Tibial nerve (tissue), 4 donors: ENCODE measurements at regions not wholly inside any gene's neighbourhood (a gene's known extent, or its start where the extent isn't known, plus 50 kb on each side); places are given as distances from the start of the nearest gene placed in this dataset.

Experiments
- DNase-seq, 2 donors: peaks; one replicate each; pipeline ENCODE4 v3.0.0-alpha.2; 2019; ENCODE audit warnings: low spot score in 2 of 2
- H3K27ac ChIP-seq, 4 donors: fragments of 200-600 bp; sonication (generic) in 3 of 4; one replicate each; pipeline ENCODE4 v1.5.1; 2017 to 2019; ENCODE audit warnings: mild to moderate bottlenecking in 1 of 4
- H3K27me3 ChIP-seq, 2 donors: fragments of 200-600 bp; sonication (generic) in 1 of 2; one replicate each; pipeline versions ENCODE4 v1.5.1 to v1.6.0; 2017 to 2019
- H3K36me3 ChIP-seq, 3 donors: fragments of 200-600 bp; sonication (generic); one replicate each; pipeline ENCODE4 v1.5.1; 2018 to 2019
- H3K4me1 ChIP-seq, 4 donors: fragments of 200-600 bp; sonication (generic) in 3 of 4; one replicate each; pipeline ENCODE4 v1.5.1; 2017 to 2019
- H3K4me3 ChIP-seq, 4 donors: fragments of 200-600 bp; sonication (generic) in 3 of 4; one replicate each; pipeline ENCODE4 v1.5.1; 2017 to 2019; ENCODE audit warnings: mild to moderate bottlenecking in 1 of 4, moderate library complexity in 1 of 4
- H3K9me3 ChIP-seq, 4 donors: fragments of 200-600 bp; sonication (generic) in 3 of 4; one replicate each; pipeline ENCODE4 v1.5.1; 2017 to 2019
- CTCF ChIP-seq, 5 experiments: fragments of 200-600 bp in 3 of 5; fragments of 450-650 bp in 2 of 5; sonication (generic) in 3 of 5; IDR thresholded peaks; one replicate each; pipeline ENCODE4 v1.5.1; 2016 to 2019; ENCODE audit warnings: antibody characterized with exemption in 5 of 5, mild to moderate bottlenecking in 3 of 5, moderate library complexity in 2 of 5
- EP300 ChIP-seq, 2 donors: sonication (generic); formaldehyde crosslinking; IDR thresholded peaks; one replicate each; pipeline ENCODE4 v1.6.1; 2017; ENCODE audit warnings: antibody characterized with exemption in 2 of 2, mild to moderate bottlenecking in 1 of 2
- POLR2A ChIP-seq, 2 donors: fragments of 450-650 bp; IDR thresholded peaks; one replicate each; pipeline ENCODE4 v1.6.1; 2017; ENCODE audit warnings: antibody characterized with exemption in 2 of 2, mild to moderate bottlenecking in 2 of 2, moderate library complexity in 2 of 2
- WGBS, 2 donors: methylation state at CpG; one replicate each; pipeline ENCODE4 v1.1.5; 2018; 5-methylcytosine and 5-hydroxymethylcytosine counted together

GRCh38 chr9:130755377-130756007 lies 61.9 kb downstream of the EXOSC2 start:
- Histone ChIP-seq H3K4me1 (peaks cover 0 to 23% (median 12%) of the 10 kb centered on the region in 4 donors), H3K9me3 (no peaks in the 10 kb centered on the region), H3K4me3 (no peak overlapping the region), H3K27me3 (no peaks in the 10 kb centered on the region), H3K27ac (peak overlapping the region in 2 of 4 donors; percentile 47 to 68), H3K36me3 (no peaks in the 10 kb centered on the region)
- no peak for TF ChIP-seq CTCF (IDR thresholded peaks at IDR 0.05)
- TF ChIP-seq EP300 (IDR thresholded peaks at IDR 0.05) = no peak
- TF ChIP-seq POLR2A (IDR thresholded peaks at IDR 0.05) = no peak
- DNase-seq = no peak
- 53 to 66% methylated on average over 10 of the region's 10 CpGs for WGBS, 2 donors

GRCh38 chr9:130756037-130756436 lies 62.5 kb downstream of the EXOSC2 start:
- TF ChIP-seq EP300 (IDR thresholded peaks at IDR 0.05) = no peak
- TF ChIP-seq POLR2A (IDR thresholded peaks at IDR 0.05) = no peak
- no peak for DNase-seq
- H3K36me3 ChIP-seq = no peaks in the 10 kb centered on the region
- peak overlapping the region in 2 of 4 donors; percentile 47 to 68 for H3K27ac ChIP-seq
- H3K9me3 ChIP-seq = no peaks in the 10 kb centered on the region
- no peak overlapping the region for H3K4me3 ChIP-seq
- H3K27me3 ChIP-seq = no peaks in the 10 kb centered on the region
- 3 to 4% methylated on average over 2 of the region's 2 CpGs for WGBS, 2 donors
- H3K4me1 ChIP-seq = peaks cover 0 to 23% (median 12%) of the 10 kb centered on the region in 4 donors

GRCh38 chr9:130756455-130757152 lies 63.0 kb downstream of the EXOSC2 start:
- H3K27me3 ChIP-seq = no peaks in the 10 kb centered on the region
- 51 to 66% methylated on average over 7 of the region's 7 CpGs for WGBS, 2 donors
- no peak for TF ChIP-seq EP300 (IDR thresholded peaks at IDR 0.05)
- no peak for TF ChIP-seq POLR2A (IDR thresholded peaks at IDR 0.05)
- no peak for TF ChIP-seq CTCF (IDR thresholded peaks at IDR 0.05)
- no peaks in the 10 kb centered on the region for H3K9me3 ChIP-seq
- DNase-seq = no peak
- peak overlapping the region in 2 of 4 donors; percentile 54 to 68 for H3K27ac ChIP-seq
- no peak overlapping the region for H3K4me3 ChIP-seq
- H3K4me1 ChIP-seq = peaks cover 0 to 23% (median 12%) of the 10 kb centered on the region in 4 donors
- H3K36me3 ChIP-seq = no peaks in the 10 kb centered on the region

GRCh38 chr9:130759738-130760137 lies 66.2 kb downstream of the EXOSC2 start:
- no peak overlapping the region for H3K27ac ChIP-seq
- no peak for DNase-seq
- H3K27me3 ChIP-seq = no peaks in the 10 kb centered on the region
- WGBS, 2 donors = 84 to 94% methylated on average over 4 of the region's 4 CpGs
- H3K9me3 ChIP-seq = no peaks in the 10 kb centered on the region
- peaks cover 0 to 37% (median 12%) of the 10 kb centered on the region in 4 donors for H3K4me1 ChIP-seq
- no peak overlapping the region for H3K4me3 ChIP-seq
- TF ChIP-seq CTCF (IDR thresholded peaks at IDR 0.05) = no peak
- no peak for TF ChIP-seq EP300 (IDR thresholded peaks at IDR 0.05)
- no peak for TF ChIP-seq POLR2A (IDR thresholded peaks at IDR 0.05)
- no peaks in the 10 kb centered on the region for H3K36me3 ChIP-seq

GRCh38 chr9:130763331-130764171 lies 70.0 kb downstream of the EXOSC2 start:
- H3K9me3 ChIP-seq = no peaks in the 10 kb centered on the region
- peaks cover 0 to 51% (median 17%) of the 10 kb centered on the region in 4 donors for H3K4me1 ChIP-seq
- no peak for DNase-seq
- TF ChIP-seq POLR2A (IDR thresholded peaks at IDR 0.05) (no peak), EP300 (IDR thresholded peaks at IDR 0.05) (peak in 1 of 2 donors; percentile 4)
- H3K36me3 ChIP-seq = no peaks in the 10 kb centered on the region
- WGBS, 2 donors = 72 to 78% methylated on average over 12 of the region's 12 CpGs
- peak overlapping the region; percentile 1 to 74 (median 26) for H3K27ac ChIP-seq
- no peaks in the 10 kb centered on the region for H3K27me3 ChIP-seq
- H3K4me3 ChIP-seq = no peak overlapping the region
